ENCODE measurements at regions not wholly inside any gene's neighbourhood (a gene's known extent, or its start where the extent isn't known, plus 50 kb on each side); places are given as distances from the start of the nearest gene placed in this dataset.

- TF ChIP-seq, protein P1, sequence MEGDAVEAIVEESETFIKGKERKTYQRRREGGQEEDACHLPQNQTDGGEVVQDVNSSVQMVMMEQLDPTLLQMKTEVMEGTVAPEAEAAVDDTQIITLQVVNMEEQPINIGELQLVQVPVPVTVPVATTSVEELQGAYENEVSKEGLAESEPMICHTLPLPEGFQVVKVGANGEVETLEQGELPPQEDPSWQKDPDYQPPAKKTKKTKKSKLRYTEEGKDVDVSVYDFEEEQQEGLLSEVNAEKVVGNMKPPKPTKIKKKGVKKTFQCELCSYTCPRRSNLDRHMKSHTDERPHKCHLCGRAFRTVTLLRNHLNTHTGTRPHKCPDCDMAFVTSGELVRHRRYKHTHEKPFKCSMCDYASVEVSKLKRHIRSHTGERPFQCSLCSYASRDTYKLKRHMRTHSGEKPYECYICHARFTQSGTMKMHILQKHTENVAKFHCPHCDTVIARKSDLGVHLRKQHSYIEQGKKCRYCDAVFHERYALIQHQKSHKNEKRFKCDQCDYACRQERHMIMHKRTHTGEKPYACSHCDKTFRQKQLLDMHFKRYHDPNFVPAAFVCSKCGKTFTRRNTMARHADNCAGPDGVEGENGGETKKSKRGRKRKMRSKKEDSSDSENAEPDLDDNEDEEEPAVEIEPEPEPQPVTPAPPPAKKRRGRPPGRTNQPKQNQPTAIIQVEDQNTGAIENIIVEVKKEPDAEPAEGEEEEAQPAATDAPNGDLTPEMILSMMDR (IDR thresholded peaks at IDR 0.05; ENCODE audit: insufficient read depth, low read depth, low read length) = no peak
- no peak for TF ChIP-seq EZH2 (IDR thresholded peaks at IDR 0.05; ENCODE audit: insufficient read depth, low read length)
Observed at GRCh38 chr15:94127006-94127405, 104.4 kb upstream of the MCTP2 start.
